Stimulated activated CD4-positive, alpha-beta T cell treated with anti-CD3 and anti-CD28 coated beads, Interleukin-2, amount 100 ng/mL, for 24 hours (primary cell): ENCODE measurements at regions not wholly inside any gene's neighbourhood (a gene's known extent, or its start where the extent isn't known, plus 50 kb on each side); places are given as distances from the start of the nearest gene placed in this dataset.

Experiments
- DNase-seq, 2 donors: peaks; one replicate each; pipeline ENCODE4 v3.0.0-alpha.2; 2020

- DNase-seq: no peak
Observed at GRCh38 chr19:30130356-30131122, 188.5 kb downstream of the URI1 start.

DNA sequence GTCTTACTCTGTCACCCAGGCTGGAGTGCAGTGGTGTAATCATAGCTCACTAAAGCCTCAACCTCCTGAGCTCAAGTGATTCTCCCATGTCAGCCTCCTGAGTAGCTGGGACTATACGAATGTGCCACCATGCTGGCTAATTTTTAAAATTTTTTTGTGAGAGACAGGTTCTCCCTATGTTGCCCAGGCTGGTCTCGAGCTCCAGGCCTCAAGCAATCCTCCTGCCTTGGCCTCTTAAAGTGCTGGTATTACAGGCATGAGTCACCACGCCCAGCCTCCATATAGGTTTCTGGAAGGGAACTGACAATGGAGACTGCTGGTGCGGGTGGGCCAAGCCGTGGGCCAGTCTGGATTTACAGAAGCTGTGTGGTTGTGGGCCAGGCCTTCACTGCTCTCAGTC, 189.2 kb downstream of the URI1 start:
- DNase-seq: no peak

- DNase-seq: no peak
Observed at GRCh38 chr19:30131722-30132291, 189.8 kb downstream of the URI1 start.

DNA sequence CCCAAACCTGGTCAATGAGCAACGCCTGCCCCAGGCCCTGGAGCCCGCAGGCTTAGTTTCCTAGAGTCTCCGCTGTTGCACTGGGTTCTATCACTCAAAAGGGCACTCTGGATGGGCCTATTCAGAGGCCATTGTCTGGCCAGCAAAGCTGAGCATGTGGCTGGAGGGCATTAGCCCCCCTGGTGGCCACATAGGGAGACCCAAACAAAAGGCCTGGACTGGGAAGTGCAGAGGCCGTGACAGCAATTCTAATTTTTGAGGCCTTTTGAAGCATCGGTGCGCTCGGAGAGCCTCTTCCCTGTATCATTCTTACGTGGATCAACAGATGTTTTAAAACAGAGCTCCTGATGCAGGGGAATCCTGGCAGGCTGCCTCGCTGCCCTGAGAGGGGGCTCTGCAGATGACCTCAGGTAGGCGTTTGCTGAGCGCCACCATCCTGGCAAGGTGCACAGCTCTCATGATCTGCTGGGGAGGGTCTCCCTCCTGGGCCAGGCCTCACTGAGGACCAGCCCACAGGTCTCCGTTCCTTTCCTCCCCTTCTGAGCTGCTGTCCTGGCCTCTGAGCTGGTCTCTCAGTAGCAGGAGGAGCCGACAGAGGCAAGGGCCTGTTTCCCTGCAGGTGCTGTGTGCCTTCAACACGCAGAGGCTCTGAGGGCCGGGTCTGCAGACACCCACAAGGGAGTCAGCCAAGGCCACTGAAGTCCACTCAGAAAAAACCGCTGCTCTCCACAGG, 190.5 kb downstream of the URI1 start:
- DNase-seq: no peak

DNA sequence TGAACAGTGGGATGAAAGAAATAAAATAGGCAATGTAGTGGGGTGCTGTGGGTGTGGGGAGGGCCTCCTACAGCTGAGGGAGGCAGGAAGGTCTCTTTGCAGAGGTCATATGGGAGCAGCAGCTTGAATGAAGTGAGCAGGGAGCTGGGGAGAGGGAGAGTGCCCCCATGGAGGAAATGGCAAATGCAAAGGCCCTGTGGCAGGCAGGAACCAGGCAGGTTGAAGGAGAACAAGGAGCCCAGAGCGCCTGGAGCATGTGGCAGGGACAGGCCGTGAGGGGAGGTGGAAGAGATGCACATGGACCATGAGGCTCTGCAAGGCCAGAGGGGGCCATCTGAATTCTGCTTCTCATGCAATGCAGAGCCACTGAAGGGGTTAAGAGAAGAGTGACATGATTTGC, 191.8 kb downstream of the URI1 start:
- no peak for DNase-seq

GRCh38 chr19:30135093-30135757, 193.2 kb downstream of the URI1 start:
- DNase-seq: no peak

GRCh38 chr19:30135797-30136196, 193.8 kb downstream of the URI1 start:
- no peak for DNase-seq

DNA sequence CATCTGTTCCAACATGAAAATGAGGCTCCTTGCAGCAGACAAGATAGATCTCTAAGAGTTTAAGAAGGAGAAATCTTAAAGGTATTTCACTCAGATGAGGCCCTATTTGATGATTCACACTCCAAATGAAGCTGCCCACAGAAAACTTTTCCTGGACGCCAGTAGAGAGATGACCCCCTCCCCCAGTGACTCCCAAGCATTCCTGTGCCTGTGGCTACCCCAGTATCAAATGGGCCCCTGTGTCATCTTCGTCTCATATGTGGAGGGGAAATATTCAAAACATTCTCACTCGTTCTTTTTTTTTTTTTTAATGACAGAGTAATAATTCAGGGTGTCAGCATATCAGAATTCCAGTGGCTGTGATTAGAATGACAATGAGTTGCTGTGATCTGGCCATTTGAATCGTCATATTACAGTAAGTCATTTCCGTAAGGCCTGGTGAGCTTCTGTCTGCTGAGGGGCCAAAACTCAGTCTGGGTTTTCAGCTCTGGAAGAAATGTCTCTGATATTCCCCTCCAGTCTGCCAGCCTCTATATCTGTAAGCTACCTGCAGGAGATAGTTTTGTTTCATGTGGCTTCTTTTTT, 194.7 kb downstream of the URI1 start:
- DNase-seq: no peak

DNA sequence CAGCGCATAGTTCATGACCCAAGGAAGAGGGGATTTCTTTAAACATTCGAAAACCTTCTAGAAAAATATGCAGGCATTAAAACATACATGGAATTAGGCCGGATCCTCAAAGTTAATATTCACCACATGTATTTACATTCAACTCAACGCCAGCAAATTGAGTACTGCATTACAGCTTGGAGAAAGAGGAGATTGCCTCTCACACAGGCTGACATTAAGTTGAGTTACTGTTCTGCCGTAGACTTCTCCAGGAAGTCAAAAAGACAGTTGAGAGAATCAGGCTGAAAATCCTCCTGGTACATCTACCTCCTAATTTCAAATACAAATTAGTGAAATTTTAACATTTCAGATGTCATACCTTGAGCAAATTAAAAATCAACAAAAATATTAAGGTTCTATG, 195.7 kb downstream of the URI1 start:
- DNase-seq: no peak

GRCh38 chr19:30144242-30144758, 202.3 kb downstream of the URI1 start:
- no peak for DNase-seq

GRCh38 chr19:30144802-30145201, 202.8 kb downstream of the URI1 start:
- no peak for DNase-seq

DNA sequence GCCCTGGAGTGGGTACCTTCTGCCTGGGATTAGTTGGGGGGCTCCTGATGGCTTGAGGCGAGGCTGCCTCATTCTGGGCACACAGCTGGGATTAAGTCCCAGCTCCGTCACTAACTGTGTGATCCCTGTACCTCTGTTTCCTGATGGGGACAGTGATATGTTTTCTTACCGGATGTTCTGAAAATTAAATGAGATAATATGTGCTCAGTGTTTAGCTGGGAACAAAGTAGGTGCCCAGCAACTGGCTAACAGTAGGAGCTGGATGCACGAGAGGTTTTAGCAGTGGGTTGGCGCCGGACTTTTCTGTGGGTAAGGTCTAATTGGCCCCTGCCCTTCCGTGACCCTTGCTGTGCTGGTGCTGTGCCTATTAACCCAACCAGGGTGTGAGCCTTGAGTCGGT, 203.4 kb downstream of the URI1 start:
- DNase-seq: no peak

DNA sequence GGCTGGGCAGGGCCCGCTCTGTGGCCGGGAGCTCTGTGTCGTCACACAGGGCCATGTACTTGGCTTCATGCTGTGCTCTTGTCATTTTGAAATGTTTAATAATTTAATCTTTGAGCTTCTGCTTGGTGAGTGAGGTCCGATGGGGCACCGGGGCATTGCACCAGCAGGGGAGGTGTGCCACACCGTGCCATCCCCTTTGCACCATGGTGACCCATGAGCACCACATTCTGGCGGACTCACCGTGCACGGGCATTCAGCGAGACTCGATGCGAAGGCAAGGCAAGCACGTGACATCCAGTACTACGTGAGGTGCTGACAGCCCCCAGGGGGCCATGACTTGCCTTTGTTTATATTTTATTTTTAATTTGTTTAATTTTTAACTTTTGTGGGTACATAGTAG, 204.3 kb downstream of the URI1 start:
- DNase-seq: no peak

- DNase-seq: no peak
Observed at GRCh38 chr19:30148039-30148790, 206.2 kb downstream of the URI1 start.

- DNase-seq: no peak
Observed at GRCh38 chr19:30148803-30149202, 206.8 kb downstream of the URI1 start.

DNA sequence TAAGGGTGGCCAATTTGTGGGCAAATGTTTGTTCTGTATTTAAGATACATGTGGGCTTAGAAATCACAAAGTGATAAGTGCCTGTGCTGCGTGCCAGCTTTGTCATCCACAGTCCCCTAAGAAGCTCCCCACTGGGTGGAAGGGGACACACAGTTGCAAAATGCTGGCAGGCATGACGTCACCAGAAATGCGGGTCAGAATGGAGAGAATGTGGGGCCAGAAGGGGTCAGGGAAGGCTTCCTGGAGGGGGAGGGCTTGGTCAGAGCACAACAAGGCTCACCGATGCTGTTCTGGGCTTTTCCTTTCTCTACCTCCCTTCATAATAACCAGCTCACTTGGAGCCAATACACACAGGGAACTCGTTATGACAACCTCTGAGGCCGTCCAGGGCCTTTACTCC, 207.3 kb downstream of the URI1 start:
- no peak for DNase-seq

GRCh38 chr19:30150626-30151025, 208.6 kb downstream of the URI1 start:
- no peak for DNase-seq

DNA sequence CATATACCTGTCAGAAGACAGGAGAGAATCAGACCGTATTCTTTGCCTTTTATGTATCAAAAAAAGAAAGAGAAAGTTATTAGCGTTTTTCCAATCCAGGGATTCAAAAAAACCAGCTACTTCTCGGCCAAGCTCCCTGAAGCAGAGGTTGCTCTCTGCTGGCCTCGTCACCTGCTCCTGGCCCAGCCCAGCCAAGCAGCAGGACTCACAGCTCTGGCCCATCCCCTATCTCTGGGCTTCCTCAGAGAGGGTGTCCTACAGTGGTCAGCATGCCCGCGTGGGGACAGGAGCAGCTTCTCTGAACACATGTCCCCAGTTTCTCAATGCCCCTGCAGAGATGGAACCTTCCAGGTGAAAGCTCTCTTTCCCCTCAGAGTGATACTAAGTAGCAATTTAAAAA, 209.0 kb downstream of the URI1 start:
- DNase-seq: no peak

DNA sequence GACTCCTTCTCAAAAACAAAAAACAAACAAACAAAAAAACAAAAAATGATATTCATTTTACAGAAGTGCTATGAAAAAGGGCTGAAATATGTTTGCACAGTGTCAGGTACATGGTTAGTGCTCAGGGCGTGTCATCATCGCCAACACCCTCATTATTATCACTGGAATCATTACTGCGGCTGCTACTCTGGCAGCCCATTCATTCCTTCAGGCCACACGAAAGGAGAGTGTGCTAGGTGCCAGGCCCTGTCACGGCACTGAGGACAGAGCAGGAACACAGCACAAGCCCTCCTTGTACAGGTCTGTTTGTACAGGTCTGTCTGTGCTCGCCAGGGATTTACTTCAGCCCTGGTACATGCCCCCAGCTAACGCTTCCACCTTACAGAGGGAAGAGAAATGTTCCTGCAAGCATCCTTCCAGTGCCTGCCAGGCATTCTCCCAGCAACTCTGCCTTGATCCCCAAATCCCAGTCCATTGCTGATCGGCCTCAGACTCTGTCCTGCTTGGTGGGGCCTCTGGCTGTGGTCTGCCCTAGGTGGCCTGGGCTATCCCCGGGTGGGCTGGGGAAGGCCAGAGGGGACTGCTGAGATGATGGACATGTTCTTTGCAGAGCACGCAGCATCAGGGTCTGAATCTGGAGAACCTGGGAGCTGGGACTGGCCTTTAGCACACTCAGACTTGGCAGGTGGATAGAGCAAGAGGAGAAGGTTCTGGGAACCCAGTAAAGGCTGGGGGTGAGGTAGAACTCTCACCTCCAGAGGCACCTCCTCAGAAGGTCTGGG, 210.7 kb downstream of the URI1 start:
- DNase-seq: no peak

DNA sequence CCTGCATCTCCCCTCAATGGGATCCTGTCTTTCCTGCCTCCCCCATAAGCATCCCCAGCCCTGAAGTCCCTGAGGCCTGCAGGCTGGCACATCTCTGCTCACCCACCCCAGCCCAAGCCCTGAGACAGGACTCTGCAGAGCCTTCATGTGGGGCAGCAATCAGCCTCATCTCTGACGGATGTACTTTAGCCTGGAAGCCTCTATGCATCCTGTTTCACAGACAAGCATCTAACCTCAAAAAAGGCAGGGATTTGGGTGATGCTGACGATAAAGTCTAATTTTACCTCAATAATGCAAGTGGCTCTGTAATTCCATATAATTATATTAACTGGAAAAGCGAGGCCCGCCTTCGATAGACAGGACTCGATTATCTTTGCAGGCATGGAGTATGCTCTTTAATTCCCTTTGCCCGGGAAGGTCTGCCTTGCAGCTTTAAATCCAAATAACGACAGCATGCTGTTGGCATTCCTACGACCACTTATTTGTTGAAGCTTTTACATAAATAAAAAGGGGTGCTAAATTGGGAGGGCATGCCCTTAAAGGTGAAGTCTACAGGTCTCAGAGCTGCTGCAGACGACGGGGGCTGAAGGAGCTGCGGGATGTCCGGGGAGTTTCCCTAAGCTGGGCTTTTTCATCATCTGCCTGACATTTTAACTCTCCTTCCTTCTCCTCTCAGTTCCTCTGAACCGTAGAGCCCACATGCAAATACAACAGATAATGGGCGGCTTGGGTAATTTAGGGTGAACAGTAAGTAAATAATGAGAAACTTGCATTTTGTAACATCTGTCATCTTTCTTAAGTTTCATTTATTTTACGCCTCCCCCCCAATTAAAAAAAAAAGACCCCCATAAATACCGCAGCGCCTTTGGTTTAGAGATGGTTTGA, 211.5 kb downstream of the URI1 start:
- no peak for DNase-seq
